ENCODE measurements at regions not wholly inside any gene's neighbourhood (a gene's known extent, or its start where the extent isn't known, plus 50 kb on each side); places are given as distances from the start of the nearest gene placed in this dataset.
A peak's percentile ranks its signal among the peaks of the same experiment; 100 is the strongest.

- DNase-seq (ENCODE audit: low spot score) = no peak
Observed at GRCh38 chr11:15485432-15485831, 370.7 kb downstream of the INSC start.

DNA sequence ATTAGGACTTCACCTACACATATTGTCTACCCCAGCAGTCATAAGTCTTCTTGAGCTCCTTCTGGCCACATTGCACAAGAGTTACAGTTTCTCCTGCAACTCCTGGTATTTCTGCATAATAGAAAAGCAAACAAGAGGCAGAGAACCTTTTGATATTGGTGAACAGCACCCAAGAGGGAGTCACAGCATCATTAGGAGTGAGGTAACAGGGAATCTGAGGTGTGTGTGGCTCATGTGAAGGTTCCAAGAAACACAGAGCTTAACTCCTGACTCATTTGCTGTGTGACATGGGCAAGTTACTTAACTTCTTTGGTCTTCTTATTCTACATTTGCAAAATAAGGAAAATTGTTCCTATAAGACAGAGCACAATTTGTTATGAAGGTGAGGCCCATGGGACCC lies 374.6 kb downstream of the INSC start:
- no peak for DNase-seq (ENCODE audit: low spot score)

- DNase-seq (ENCODE audit: low spot score) = no peak
Observed at GRCh38 chr11:15490535-15490934, 375.8 kb downstream of the INSC start.

GRCh38 chr11:15493066-15493465 lies 378.3 kb downstream of the INSC start:
- peak; percentile 21 for DNase-seq (ENCODE audit: low spot score)

DNA sequence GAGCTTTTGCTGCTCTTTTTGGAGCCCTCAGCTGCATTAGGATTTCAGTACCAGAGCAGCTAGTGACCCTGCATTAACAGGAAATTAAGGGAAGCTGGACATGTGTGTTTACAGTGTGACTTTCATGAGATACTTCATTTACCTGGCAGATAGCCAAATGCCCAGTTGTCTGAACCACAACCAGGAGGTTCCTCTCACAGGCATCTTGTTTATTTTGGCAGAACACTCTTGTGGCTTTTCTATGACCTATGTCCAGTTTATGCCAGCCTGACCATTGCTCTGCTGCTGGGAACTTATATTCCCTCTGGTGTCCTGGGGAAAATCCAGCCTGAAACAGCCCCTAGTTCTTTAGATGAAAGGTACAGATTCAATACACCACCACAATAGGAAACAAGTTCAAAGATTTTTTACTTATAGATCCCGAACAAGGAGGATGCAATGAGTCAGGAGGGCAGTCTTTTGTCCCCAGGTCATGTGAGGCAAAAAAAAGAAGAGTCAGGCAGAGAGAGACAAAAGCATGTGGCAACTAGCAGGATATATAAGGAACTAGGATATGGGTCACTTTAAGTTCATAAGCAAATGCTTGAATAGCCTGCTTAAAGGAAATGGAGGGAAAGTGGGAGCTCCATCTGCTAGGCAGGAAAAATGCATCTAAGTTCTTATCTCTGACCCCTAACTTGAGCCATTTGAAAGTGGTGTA lies 379.3 kb downstream of the INSC start:
- DNase-seq (ENCODE audit: low spot score) = no peak

DNA sequence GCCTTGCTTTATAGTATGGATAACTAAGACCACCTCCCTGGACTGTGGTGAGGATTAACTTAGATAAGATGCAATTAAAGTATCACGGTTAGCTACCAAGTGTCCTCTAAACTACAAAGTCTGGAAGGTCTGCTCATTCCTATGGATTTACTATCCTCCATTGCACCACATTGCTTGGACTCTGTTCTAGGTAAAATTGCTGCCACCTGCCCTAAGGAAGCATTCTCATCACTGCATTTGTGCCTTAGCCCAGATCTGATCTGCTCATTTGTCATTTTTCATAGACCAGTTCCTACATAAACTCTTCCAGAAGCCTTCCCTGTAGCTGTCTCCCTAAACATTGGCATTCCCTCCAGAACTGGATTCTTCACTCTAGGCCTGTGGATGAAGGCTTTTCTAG lies 380.0 kb downstream of the INSC start:
- DNase-seq (ENCODE audit: low spot score) = no peak

DNA sequence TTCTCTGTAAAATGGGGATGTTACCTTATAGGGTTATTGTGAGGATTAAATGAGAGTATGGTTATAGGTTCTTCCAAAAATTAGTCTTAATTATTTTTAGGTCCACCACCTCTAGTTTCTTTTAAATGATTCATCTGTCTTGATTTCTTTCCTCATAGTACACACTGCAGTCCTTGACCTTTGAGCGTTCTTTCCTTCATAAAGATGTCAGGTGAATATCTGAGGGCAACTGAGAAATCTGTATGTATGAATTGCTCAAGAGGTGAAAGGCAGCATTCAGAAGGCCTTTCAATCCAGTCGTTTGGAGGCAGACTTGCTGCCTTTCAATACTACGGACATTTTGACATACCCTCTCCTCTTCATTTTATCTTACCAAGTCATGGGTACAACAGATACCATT lies 380.7 kb downstream of the INSC start:
- no peak for DNase-seq (ENCODE audit: low spot score)

DNA sequence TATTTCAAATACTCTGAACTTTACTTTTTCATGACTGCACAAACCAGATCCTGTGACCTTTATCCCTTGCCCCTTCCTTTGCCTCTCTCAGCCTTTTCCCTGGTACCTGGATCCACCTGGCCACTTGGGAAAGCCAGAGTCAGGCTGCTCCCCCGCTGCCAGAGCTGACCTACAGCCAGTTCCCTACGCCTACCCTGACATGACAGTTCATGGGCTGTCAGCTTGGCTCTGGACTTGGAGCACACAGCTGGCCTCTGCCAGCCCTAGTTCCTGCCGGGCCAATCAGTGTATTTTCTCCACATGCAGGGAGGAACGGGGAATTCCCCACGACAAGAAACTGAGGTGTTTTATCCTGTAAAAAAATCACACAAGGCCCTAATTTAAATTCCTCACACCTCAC lies 382.6 kb downstream of the INSC start:
- no peak for DNase-seq (ENCODE audit: low spot score)

DNA sequence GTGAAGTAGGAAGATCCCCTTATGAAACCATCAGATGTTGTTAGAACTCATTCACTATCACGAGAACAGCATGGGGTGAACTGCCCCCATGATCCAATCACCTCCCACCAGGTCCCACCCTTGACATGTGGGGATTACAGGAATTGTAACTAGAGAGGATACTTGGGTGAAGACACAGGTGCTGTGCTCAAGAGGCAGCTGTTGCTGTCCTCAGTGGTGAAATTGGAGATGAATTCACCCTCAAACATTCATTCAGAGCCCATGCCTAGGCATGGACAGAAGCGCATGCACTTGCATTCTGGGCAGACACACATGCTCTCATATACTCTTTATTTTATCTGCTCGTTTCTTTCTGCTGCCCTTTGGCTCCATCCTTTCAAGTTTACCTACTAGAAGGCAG lies 385.0 kb downstream of the INSC start:
- no peak for DNase-seq (ENCODE audit: low spot score)

GRCh38 chr11:15500643-15501042 lies 385.9 kb downstream of the INSC start:
- DNase-seq (ENCODE audit: low spot score) = no peak

DNA sequence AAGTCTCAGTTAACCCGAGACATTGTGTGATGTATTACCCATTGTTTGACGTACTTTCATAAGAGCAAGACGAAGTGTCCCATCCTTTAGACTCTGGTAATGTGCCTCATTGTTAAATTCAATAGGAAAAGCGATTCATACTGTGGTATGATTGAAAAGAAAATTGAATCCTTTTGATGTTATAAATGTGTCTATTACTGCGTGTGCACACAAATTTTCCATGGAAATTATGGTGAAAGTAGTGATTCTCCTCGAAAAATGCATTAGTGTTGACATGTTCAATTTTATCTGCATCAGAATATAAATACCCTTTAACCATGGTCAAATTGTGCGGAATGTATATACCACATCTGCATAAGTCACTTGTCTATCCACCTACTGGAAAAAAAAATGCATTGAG lies 386.8 kb downstream of the INSC start:
- DNase-seq (ENCODE audit: low spot score) = no peak

DNA sequence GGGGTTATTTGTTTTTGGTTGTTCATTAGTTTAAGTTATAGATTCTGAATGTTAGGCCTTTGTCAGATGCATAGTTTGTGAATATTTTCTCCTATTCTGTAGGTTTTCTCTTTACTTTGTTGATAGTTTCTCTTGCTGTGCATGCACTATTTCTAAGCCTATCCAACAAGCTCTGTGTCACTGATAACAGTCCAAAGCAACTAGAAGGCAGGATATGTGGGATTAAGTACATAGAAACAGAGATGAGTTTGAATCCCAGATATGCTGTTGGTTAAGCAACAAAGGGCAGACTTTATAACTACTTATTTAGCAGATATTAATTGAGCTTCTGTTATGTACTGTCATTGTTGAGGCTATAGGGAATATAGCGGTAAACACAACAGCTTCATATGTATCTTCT lies 390.4 kb downstream of the INSC start:
- DNase-seq (ENCODE audit: low spot score) = no peak

DNA sequence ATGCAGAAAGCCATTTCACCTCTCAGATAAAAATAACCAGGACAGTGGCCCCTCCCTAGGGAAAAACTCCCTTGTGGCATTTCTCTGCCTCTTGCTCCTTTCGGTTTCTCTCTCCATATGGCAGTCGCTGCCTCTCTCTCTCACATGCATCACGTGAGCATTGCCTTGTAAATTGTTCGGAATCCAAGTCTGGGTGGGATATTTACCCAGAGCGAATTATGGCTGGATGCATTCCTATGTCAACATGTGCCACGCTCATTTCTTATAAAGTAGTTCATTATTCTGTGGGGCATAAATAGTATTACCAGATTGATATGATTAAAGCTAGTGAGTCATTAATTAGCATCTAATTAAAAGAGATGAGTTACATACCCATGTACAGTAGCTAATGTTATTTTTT lies 392.9 kb downstream of the INSC start:
- peak; percentile 63 for DNase-seq (ENCODE audit: low spot score)

- no peak for DNase-seq (ENCODE audit: low spot score)
Observed at GRCh38 chr11:15509082-15509481, 394.4 kb downstream of the INSC start.

DNA sequence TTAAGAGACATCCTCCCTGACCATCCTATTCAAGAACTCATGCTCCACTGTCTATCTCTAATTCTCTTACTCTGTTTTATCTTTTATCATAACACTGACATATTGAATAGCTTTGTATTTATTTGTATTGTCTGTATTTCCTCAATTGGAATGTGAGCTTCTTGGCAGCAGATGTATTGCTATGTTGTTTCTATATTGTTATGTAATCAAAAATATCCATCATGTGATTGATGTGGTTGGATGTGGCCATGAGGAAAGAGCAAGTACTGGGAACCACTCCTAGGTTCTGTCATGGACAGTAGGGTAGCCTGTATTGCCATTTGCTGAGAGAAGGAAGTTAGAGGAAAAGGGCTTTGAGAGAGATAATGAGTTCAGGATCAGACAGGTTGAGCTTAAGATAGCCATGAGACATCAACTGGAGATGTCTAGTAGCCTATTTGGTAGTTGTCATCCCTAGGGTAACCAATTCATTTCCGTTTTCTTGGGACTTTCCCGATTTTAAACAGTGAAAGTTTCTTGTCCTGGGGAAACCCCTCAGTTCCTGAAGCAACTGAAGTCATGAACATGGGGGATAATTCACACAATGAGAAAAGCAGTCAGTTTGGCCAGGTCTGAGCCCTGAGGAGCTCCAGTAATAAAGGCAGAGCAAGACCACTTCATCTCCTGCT lies 404.5 kb downstream of the INSC start:
- no peak for DNase-seq (ENCODE audit: low spot score)

- no peak for DNase-seq (ENCODE audit: low spot score)
Observed at GRCh38 chr11:15519911-15520310, 405.2 kb downstream of the INSC start.

DNA sequence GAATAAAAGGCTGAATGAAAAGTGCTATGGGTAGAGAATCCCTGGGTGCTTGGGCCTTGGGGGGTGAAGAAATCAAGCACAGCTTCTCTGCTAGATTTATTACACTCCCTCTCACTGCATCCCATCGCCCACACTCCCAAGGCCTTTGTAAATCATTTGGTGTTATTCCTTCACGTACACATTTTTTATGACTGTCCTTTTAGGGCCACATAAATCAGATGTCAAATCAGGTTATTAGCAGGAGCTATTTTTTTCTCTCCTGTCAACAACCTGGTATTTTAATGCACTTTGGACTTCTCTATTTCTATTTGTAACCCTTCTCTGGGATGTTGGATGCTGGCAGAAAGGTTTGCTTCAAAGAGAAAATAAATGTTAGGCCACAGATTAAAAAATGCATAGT lies 408.8 kb downstream of the INSC start:
- no peak for DNase-seq (ENCODE audit: low spot score)

DNA sequence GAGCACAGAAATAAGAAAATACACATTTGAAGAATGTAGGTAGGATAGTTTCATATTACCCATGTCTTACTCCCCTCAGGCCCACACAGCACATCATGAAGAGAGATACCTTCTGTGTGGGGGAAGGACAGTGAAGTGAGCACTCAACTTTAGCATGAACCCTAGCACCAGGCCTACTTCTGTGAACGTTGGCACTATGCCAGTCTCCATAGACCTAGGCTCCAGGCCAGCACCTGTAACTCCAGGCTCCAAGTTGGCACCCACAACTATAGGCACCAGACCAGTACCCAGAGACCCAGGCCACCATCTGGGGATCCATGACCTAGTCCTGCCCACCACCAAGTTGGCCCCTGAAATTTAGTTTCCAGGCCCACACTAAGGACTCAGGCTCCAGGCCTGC lies 410.9 kb downstream of the INSC start:
- no peak for DNase-seq (ENCODE audit: low spot score)

DNA sequence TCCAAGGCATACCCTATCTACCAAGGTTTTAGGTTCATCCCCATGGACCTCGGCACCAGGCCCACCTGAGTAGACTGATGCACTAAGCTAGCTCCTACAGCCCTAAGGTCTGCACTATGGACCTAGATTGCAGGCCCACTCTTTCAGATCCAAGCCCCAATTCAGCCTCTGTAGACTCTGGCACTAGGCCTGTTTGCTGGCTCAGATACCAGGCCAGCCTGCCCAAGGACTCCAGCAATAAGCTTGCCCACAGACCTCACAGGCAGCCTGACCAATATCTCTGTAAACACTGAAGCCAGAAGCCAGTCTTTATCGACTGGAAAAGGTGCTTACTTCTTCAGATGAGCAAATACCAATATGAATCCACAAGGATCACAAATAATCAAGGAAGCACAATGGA lies 411.3 kb downstream of the INSC start:
- DNase-seq (ENCODE audit: low spot score) = no peak

DNA sequence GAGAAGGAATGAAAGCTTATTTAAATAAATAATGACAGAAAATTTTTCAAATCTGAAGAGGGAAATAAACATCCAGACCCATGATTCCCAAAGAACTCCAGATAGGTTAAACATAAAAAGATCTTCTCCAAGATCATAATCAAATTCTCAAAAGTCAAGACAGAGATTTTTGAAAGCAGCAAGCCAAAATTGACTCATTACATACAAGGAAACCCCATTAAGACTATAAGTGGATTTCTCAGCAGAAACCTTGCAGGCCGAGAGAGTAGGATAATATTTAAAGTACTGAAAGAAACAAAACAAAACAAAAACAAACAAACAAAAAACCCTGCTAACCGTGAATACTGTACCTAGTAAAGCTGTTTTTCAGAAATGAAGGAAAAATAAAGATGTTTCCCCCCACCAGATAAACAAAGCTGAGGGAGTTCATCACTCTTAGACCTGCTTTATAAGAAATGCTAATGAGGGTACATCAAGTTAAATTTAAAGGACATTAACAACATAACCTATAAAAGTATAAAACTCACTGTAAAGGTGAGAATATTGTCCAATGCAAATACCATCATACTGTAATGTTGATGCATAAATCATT lies 412.2 kb downstream of the INSC start:
- DNase-seq (ENCODE audit: low spot score) = no peak

GRCh38 chr11:15532432-15532831 lies 417.7 kb downstream of the INSC start:
- DNase-seq (ENCODE audit: low spot score) = no peak

DNA sequence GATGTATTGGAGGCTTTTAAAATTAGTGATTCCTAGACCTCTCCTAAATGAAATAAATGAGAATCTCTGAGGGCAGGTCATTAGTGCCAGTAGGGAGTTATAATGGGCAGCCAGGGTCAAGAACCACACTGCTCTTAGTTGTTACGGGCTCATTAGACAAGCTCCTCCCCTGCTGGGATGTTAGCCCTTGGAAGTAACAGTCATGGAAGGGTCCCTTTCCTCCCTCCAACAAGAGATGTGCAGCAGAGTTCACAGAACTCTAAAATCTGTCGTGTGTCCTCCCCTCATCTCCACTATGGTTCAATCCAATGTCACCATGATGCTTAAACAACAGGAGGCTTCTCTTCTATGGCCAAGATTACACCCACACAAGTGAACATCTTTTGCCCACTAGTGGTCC lies 419.5 kb downstream of the INSC start:
- DNase-seq (ENCODE audit: low spot score) = no peak

DNA sequence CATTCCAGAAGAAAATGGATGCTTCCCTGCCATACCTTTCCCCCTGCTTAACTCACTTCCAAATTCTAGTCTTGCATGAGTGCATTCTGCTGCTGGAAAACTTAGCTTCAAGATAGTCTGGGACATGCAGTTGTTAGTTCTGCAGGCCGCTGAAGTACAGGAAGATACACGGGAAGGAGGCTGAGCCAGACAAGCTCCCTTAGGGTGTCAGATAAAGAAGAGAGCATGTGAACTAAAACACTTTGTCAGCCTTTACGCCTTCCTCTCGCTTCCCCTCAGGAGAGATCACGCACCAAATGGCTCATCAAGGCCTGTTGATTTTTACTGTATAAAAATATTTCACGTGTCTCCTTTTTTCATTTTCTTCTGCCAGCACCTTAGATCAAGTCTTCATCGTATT lies 420.7 kb downstream of the INSC start:
- DNase-seq (ENCODE audit: low spot score) = no peak

GRCh38 chr11:15536438-15536837 lies 421.7 kb downstream of the INSC start:
- DNase-seq (ENCODE audit: low spot score) = no peak

All from COLO829 (cell line).